Memory B cell (primary cell): ENCODE measurements at regions not wholly inside any gene's neighbourhood (a gene's known extent, or its start where the extent isn't known, plus 50 kb on each side); places are given as distances from the start of the nearest gene placed in this dataset.
A peak's percentile ranks its signal among the peaks of the same experiment; 100 is the strongest.

Source experiments
- ATAC-seq: fragments of 150-1000 bp; cut with Tn5 transposase; 2 replicates; pipeline ENCODE4 v1.10.0; 2021; ENCODE audit warnings: low read depth, mild to moderate bottlenecking, moderate library complexity
- DNase-seq, 2 donors: peaks; one replicate each; pipeline ENCODE4 v3.0.0; 2022; ENCODE audit warnings: low spot score in 2 of 2
- H3K27ac Mint-ChIP-seq: one replicate; pipeline ENCODE4 v1.8.0; 2022; ENCODE audit warnings: mild to moderate bottlenecking, moderate library complexity, mixed read lengths
- H3K27me3 Mint-ChIP-seq: one replicate; pipeline ENCODE4 v1.8.0; 2022; ENCODE audit warnings: mixed read lengths
- H3K36me3 Mint-ChIP-seq: one replicate; pipeline ENCODE4 v1.8.0; 2022; ENCODE audit warnings: mild to moderate bottlenecking, mixed read lengths
- H3K4me1 Mint-ChIP-seq: one replicate; pipeline ENCODE4 v1.8.0; 2022; ENCODE audit warnings: mixed read lengths
- H3K4me3 Mint-ChIP-seq: one replicate; pipeline ENCODE4 v1.8.0; 2022; ENCODE audit warnings: mild to moderate bottlenecking, moderate library complexity, mixed read lengths
- H3K9me3 Mint-ChIP-seq: one replicate; pipeline ENCODE4 v1.8.0; 2022; ENCODE audit warnings: mixed read lengths

DNA sequence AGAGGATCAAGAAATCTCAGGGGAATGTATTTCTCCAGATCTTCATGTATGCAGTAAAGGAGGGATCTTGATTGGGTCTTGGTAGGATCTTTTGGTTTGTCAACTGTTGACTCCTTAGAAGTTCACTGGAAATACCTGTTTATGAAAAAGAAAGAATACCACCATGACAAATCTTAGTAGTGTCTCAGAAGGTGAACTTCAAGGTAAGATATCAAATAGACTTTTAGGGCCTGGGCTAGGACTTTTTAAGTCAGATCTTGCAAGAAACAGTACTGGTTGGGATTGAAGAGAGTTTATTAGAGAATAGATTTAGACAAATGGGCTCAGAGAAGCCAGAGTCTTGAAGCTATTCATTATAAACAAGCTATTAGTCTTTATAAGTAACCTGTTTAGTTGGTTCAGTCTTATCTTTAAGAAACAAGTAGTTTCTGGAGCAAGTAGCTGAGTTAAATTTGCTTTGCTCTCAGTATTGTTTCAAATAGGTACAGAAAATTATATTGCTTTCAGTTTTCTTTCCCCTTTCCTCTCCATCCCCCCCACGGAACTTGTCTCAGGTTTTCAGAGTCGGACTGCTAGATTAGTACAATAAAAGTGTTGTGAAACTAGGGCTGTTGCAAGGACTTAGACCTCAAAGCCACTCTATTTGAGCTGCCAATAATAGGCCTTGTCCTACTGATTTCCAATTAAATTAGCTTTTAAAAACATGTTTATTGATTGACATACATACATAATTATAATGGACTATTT, 529.1 kb upstream of the CITED2 start:
- no peaks in the 10 kb centered on the region for H3K27me3 Mint-ChIP-seq
- peak; percentile 99 for ATAC-seq
- H3K4me3 Mint-ChIP-seq: peak overlapping the region; percentile 9
- H3K4me1 Mint-ChIP-seq: peaks cover 16% of the 10 kb centered on the region
- H3K36me3 Mint-ChIP-seq: peaks cover 4% of the 10 kb centered on the region
- H3K27ac Mint-ChIP-seq: peak overlapping the region; percentile 86
- DNase-seq: peak in 1 of 2 donors; percentile 43
- H3K9me3 Mint-ChIP-seq: no peaks in the 10 kb centered on the region

DNA sequence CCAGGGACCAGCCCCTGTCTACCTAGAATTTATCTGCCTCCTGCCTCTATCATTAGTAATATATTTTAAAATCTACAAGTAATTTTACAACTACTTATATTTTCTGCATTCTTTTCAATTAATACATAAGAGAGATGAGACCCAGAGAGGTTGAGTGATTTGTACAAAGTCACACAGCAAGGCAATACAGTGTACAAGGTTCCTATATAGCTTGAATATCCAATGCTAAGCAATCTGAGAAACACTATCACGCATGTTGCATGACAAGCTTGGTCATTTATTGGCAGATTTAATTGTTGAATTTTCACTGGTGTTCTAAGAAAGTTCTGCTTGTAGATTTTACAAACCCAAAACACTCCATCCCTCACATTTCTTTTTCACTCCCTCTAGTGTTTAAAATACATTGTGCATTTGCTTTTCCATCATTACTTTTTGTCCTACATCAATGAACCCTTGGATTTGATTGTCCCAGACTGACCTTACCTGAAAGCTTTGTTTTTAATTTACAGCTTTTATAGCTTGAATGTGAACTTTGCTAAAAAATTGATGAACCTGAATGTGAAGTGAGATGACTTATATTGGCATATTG, 520.9 kb upstream of the CITED2 start:
- H3K4me1 Mint-ChIP-seq: no peaks in the 10 kb centered on the region
- DNase-seq (no peak), ATAC-seq (no peak)
- no peaks in the 10 kb centered on the region for H3K27me3 Mint-ChIP-seq
- H3K9me3 Mint-ChIP-seq: no peaks in the 10 kb centered on the region
- no peaks in the 10 kb centered on the region for H3K36me3 Mint-ChIP-seq
- H3K27ac Mint-ChIP-seq: no peak overlapping the region
- no peak overlapping the region for H3K4me3 Mint-ChIP-seq

DNA sequence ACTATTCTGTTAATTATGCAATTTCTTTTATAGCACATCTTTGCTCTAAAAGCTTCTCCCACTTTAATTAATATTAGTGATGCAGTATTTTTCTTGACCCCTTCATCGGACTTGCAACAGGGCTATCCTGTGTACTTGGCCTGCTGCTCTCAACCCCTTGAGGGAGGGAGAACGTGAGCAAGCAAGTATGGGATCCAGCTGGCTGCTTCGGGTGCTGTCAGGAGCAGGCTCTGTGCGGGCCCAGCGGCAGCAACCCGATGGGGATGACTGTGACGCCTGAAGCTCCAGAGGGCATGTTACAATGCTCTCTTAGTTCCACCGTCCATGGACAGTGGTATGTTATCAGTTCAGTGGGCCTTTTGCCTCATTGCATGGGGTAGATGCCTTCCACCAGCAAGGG, 519.8 kb upstream of the CITED2 start:
- no peak for ATAC-seq
- Mint-ChIP-seq H3K4me3 (no peak overlapping the region), H3K9me3 (no peaks in the 10 kb centered on the region), H3K4me1 (no peaks in the 10 kb centered on the region), H3K27me3 (no peaks in the 10 kb centered on the region), H3K36me3 (no peaks in the 10 kb centered on the region), H3K27ac (no peak overlapping the region)
- DNase-seq: no peak

DNA sequence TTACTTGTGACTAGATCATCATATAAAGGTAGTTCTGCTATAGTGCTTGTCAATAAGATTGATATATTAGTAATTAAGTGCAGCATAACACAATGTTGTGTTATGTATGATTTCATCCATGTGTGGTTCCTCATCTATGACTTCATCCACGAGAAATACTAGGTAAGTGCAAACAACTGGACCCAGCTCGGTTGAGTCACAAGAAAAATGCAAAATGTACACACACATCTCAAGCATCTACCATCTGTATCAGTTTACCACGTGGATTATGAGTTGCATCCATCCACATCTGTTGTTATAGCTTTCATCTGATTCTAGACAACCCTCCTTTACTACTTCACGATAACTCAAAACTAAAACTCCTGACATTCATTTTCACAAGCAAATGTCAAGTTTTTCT, 517.0 kb upstream of the CITED2 start:
- Mint-ChIP-seq H3K4me3 (no peak overlapping the region), H3K36me3 (no peaks in the 10 kb centered on the region), H3K4me1 (no peaks in the 10 kb centered on the region), H3K9me3 (no peaks in the 10 kb centered on the region), H3K27me3 (peaks cover 2% of the 10 kb centered on the region), H3K27ac (no peak overlapping the region)
- ATAC-seq (no peak), DNase-seq (no peak)

DNA sequence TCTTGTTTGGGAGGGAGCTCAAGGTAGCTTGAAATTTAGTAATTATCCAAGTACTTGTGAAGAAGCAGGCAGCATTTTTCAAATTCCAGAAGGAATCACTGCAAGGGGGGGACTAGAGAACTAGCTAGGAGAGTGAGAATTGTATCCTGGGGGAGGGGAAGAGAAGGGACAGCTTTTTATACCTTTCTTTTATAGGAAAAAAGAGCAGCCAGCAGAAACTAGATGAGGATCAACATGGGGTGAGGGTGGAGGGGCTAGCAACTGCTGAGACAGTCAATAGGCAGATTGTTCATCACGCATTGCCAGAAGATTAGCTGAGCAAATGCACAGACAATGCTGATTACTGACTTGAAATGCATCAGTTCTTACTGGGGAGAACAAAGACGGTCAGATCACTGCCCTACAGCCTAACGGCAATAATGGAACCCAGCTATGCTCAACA, 514.3 kb upstream of the CITED2 start:
- no peak overlapping the region for H3K4me3 Mint-ChIP-seq
- H3K27me3 Mint-ChIP-seq: peaks cover 2% of the 10 kb centered on the region
- no peak overlapping the region for H3K27ac Mint-ChIP-seq
- ATAC-seq: no peak
- H3K4me1 Mint-ChIP-seq: peaks cover under 1% of the 10 kb centered on the region
- H3K36me3 Mint-ChIP-seq: no peaks in the 10 kb centered on the region
- H3K9me3 Mint-ChIP-seq: no peaks in the 10 kb centered on the region
- DNase-seq: no peak

DNA sequence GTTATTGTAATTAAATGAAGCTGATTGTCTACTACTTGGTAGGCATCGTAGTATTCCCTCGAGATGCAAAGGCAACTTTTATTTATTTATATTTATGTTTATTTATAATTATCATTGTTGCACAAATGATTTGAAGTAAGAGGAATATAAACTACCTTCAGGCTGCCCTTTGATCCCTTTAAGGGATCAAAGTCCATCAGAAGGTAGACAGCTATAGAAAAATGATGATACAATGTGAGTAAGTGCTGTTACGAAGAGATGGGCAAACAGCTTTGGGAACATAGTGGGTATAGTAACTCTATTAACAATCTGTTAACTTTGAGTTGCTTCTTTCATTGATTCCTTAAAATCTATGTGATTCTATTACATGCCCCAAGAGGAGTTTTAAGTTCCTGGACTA, 512.8 kb upstream of the CITED2 start:
- no peak for ATAC-seq
- H3K27me3 Mint-ChIP-seq: peaks cover 2% of the 10 kb centered on the region

DNA sequence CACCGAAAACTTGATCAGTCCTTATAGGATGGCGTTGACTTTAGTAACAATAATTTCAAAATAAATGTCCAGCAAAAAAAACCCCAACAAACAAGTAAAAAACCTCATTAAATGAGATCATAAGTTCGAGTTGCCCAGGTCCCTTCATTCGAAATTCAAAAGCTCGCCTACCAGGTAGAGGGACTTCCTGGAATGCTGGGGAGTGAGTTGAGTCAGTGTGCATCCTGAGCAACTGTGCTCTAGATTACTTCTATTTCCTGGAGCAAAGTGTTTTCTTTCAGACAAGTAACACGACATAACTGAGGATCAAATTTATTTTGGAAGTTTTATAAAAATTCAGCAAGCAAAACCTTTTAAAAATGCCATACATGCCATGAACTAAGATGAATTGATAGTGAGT, 511.9 kb upstream of the CITED2 start:
- ATAC-seq (no peak), DNase-seq (no peak)
- peaks cover 2% of the 10 kb centered on the region for H3K27me3 Mint-ChIP-seq
- H3K4me1 Mint-ChIP-seq: peaks cover 11% of the 10 kb centered on the region
- no peak overlapping the region for H3K27ac Mint-ChIP-seq
- no peaks in the 10 kb centered on the region for H3K9me3 Mint-ChIP-seq
- H3K36me3 Mint-ChIP-seq: no peaks in the 10 kb centered on the region
- no peak overlapping the region for H3K4me3 Mint-ChIP-seq

More for the DNA sequence above, 512.8 kb upstream of the CITED2 start:
- no peak for DNase-seq
- Mint-ChIP-seq H3K9me3 (no peaks in the 10 kb centered on the region), H3K36me3 (no peaks in the 10 kb centered on the region), H3K27ac (no peak overlapping the region), H3K4me3 (no peak overlapping the region), H3K4me1 (peaks cover 9% of the 10 kb centered on the region)

DNA sequence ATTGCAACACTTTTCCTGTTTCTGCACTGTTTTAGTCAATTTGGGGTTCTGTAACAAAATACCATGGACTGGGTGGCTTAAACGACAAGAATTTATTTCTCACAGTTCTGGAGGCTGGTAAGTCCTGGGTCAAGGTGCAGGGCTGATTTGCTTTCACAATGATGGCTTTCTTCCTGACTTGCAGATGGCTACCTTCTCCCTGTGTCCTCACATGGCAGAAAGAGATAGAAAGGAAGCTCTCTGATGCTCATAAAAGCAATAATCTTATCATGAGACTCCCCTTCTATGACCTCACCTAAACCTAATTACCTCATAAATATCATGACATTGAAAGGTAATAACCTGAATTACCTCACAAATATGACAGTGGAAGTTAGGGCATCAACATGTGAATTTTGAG, 511.5 kb upstream of the CITED2 start:
- Mint-ChIP-seq H3K27me3 (peaks cover 4% of the 10 kb centered on the region), H3K9me3 (no peaks in the 10 kb centered on the region), H3K4me1 (peaks cover 11% of the 10 kb centered on the region), H3K27ac (no peak overlapping the region), H3K4me3 (no peak overlapping the region), H3K36me3 (no peaks in the 10 kb centered on the region)
- ATAC-seq: no peak
- no peak for DNase-seq

DNA sequence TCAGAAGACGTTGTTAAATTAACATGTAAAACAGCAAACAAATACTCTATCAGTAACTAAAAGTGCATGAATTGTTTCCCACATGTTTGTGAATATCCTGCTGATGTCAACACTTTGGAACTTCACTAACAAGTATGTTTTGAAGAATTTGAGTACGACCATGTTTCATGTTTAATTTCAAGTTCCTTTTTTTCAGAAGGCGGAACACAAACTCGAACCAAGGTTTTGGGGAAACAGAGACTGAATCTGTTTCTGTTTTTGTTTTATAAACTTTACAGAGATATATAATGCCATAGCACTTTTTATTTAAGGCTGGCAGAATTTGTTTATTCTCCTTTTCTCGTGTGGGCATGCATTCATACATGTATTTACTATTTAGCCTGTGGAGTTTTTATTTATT, 509.3 kb upstream of the CITED2 start:
- peak overlapping the region; percentile 24 for H3K4me3 Mint-ChIP-seq
- H3K27ac Mint-ChIP-seq: no peak overlapping the region
- ATAC-seq (peak; percentile 65), DNase-seq (no peak)
- no peaks in the 10 kb centered on the region for H3K9me3 Mint-ChIP-seq
- H3K36me3 Mint-ChIP-seq: no peaks in the 10 kb centered on the region
- H3K4me1 Mint-ChIP-seq: peaks cover 11% of the 10 kb centered on the region
- H3K27me3 Mint-ChIP-seq: peaks cover 4% of the 10 kb centered on the region

DNA sequence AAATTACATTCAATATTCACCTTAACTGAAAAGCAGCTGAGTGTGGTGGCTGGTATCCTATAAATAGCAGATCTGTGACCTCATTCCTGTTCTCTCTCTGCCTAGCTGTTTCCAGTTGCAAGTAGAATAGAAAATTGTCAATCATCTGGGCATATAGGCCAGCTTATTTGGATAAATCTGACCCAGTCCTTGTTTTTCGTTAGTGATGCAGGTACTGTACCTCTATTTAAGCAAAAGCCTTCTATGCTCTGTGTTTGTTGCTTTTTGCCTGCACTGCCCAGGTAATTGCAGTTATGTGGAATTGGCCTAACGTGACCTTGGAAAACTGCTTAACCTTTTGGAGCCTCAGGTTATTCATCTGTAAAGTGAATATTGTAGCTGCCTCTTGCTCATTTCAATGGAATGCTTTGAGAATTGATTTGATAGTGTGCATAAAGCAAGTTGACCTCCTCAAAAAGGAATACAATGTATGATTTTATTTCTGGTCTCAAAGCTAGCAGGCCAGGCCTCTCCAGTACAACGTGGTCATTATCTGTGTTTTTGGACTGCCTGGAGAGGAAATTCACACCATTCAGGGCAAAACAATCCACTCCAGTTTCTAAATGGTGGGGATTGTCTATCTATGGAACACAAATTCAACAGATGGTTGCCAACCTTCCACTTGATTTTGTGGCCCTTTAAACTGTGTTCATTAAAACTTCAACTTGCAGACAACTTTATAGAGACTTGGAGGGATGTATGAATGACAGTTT, 508.7 kb upstream of the CITED2 start:
- Mint-ChIP-seq H3K4me1 (peaks cover 11% of the 10 kb centered on the region), H3K4me3 (no peak overlapping the region), H3K27ac (no peak overlapping the region), H3K27me3 (peaks cover 4% of the 10 kb centered on the region), H3K9me3 (no peaks in the 10 kb centered on the region), H3K36me3 (no peaks in the 10 kb centered on the region)
- no peak for DNase-seq
- no peak for ATAC-seq

DNA sequence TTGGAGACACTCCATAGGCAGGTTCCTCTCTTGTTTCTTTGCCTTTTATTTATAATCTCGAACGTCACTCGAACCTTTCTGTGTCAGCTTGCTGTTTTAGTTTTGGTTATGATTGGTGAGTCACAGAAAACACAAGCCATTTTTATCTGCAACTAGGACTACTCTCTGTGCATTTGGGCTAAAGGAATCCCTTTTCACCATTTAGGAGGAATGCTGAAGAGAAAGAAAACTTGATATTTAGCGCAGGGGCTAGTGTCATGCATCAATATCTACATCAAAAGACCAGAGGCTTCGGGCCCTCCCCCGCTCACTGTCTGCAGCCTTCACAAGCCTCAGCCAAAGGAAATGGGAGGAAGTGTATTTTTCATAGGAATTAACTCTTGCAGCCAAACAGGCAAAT, 507.8 kb upstream of the CITED2 start:
- Mint-ChIP-seq H3K36me3 (no peaks in the 10 kb centered on the region), H3K9me3 (no peaks in the 10 kb centered on the region), H3K4me3 (no peak overlapping the region), H3K27me3 (peaks cover 4% of the 10 kb centered on the region), H3K27ac (no peak overlapping the region), H3K4me1 (peaks cover 11% of the 10 kb centered on the region)
- DNase-seq (no peak), ATAC-seq (no peak)

DNA sequence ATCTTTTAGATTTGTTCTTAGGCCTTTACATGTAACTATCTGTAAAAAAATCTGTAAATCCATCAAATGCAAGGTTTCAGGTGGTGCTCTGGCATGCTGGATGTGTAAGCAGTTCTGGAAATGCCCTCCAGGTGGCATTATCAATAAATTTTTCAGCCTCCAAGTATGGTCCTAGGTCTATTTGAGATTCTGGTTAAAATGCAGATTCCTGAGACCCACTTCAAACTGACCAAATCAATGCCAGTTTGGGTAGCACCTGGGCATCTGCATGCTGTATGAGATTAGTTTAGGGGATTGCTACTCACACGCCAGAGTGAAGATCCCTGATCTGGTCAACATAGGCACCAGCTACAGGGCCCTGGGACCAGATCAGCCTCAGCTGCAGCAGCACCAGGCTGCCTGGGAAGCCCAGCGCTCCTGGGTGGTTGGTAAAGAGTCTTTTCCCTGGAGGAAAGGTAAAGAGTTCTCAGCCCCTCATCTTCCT, 507.3 kb upstream of the CITED2 start:
- Mint-ChIP-seq H3K27ac (no peak overlapping the region), H3K36me3 (no peaks in the 10 kb centered on the region), H3K27me3 (peaks cover 2% of the 10 kb centered on the region), H3K9me3 (no peaks in the 10 kb centered on the region), H3K4me1 (peaks cover 11% of the 10 kb centered on the region), H3K4me3 (no peak overlapping the region)
- ATAC-seq (peak; percentile 75), DNase-seq (peak; percentile 21 to 24)

DNA sequence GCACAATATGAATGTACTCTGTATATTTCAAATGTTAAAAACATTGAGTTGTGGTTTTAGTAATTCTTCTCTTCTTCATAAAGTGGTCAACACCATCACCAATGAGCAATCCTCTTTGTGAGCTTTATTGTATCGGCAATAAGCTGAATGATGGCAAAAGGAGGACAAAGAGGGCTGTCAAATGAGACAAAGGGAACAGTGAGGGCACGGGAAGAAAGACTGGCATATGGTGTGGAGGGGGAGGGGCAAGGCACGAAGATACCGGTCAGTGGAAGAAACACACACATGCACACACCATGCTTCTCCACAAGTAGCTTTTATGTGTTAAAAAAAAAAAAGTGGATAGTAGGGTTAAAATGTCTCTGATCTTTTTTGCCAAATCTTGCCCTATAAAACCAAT, 506.8 kb upstream of the CITED2 start:
- H3K9me3 Mint-ChIP-seq: no peaks in the 10 kb centered on the region
- H3K4me1 Mint-ChIP-seq: peaks cover 11% of the 10 kb centered on the region
- peaks cover 2% of the 10 kb centered on the region for H3K27me3 Mint-ChIP-seq
- DNase-seq (no peak), ATAC-seq (no peak)
- H3K27ac Mint-ChIP-seq: no peak overlapping the region
- H3K36me3 Mint-ChIP-seq: no peaks in the 10 kb centered on the region
- H3K4me3 Mint-ChIP-seq: no peak overlapping the region

DNA sequence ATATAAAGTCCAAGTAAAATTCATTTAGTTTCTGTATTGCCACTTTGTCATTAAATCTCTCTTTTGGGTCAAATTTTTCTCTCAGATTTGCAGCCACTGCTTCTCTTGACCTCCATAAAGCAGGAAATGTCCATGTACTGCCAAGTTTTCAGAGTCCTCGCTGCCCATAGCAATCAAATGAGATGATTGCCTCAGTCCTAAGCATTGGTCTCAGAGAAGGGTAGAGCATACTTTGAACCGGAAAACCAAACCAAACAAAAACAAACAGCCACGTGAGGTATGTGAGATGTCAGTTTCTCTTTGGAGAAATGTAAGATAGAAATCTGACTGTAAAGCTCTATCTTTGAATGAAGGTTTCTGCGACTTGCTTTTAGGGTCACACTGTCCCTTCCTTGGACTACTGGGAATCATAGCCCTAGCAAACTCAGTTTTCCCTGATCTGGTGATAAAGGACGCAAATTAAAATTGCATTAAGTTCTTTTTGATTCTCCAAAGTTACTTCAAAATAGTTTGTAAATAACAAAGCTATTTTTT, 505.4 kb upstream of the CITED2 start:
- ATAC-seq (no peak), DNase-seq (no peak)
- Mint-ChIP-seq H3K27me3 (peaks cover 2% of the 10 kb centered on the region), H3K36me3 (no peaks in the 10 kb centered on the region), H3K4me1 (peaks cover 11% of the 10 kb centered on the region), H3K27ac (no peak overlapping the region), H3K4me3 (no peak overlapping the region), H3K9me3 (no peaks in the 10 kb centered on the region)
